MM.1S (cell line): ENCODE measurements at regions not wholly inside any gene's neighbourhood (a gene's known extent, or its start where the extent isn't known, plus 50 kb on each side); places are given as distances from the start of the nearest gene placed in this dataset.

Experiments
- CTCF ChIP-seq: fragments of 300-600 bp; sonication (generic); IDR thresholded peaks from 2 replicates; pipeline ENCODE4 v1.5.1; 2016; ENCODE audit warnings: antibody characterized with exemption, low read length, mixed read lengths
- EZH2phosphoT487 ChIP-seq: fragments of 300-600 bp; sonication (generic); IDR thresholded peaks from 2 replicates; pipeline ENCODE4 v1.6.1; 2018; ENCODE audit warnings: antibody characterized with exemption, low read length

GRCh38 chr2:160970052-160970965 lies 189.9 kb upstream of the TANK start:
- TF ChIP-seq CTCF, result peak; percentile 75
- TF ChIP-seq EZH2phosphoT487, result no peak
